Upper lobe of left lung (tissue), 6 donors: ENCODE measurements at regions not wholly inside any gene's neighbourhood (a gene's known extent, or its start where the extent isn't known, plus 50 kb on each side); places are given as distances from the start of the nearest gene placed in this dataset.

ENCODE experiments used
- ATAC-seq, 2 donors: fragments of 200-7000 bp; cut with Tn5 transposase; one replicate each; pipeline ENCODE4 v1.9.1; 2022; ENCODE audit warnings: mild to moderate bottlenecking in 2 of 2, moderate library complexity in 2 of 2; ENCODE audit not compliant: low FRiP score in 2 of 2
- DNase-seq, 2 donors: peaks; one replicate each; pipeline ENCODE4 v3.0.0-alpha.2; 2019 to 2020
- H3K27ac ChIP-seq, 4 donors: fragments of 200-600 bp; sonication (generic); one replicate each; pipeline ENCODE4 v1.5.1; 2016 to 2019
- H3K27me3 ChIP-seq, 4 donors: fragments of 200-600 bp; sonication (generic); one replicate each; pipeline ENCODE4 v1.5.1; 2017 to 2019
- H3K36me3 ChIP-seq, 4 donors: fragments of 200-600 bp; sonication (generic); one replicate each; pipeline ENCODE4 v1.5.1; 2016 to 2019
- H3K4me1 ChIP-seq, 4 donors: fragments of 200-600 bp; sonication (generic); one replicate each; pipeline ENCODE4 v1.5.1; 2018 to 2019
- H3K4me3 ChIP-seq, 4 donors: fragments of 200-600 bp; sonication (generic); one replicate each; pipeline ENCODE4 v1.5.1; 2017 to 2019; ENCODE audit warnings: mild to moderate bottlenecking in 2 of 4, moderate library complexity in 1 of 4
- H3K9me3 ChIP-seq, 4 donors: fragments of 200-600 bp; sonication (generic); one replicate each; pipeline ENCODE4 v1.5.1; 2018 to 2019
- CTCF ChIP-seq, 6 experiments: fragments of 450-650 bp in 4 of 6; fragments of 200-600 bp in 2 of 6; sonication (generic) in 2 of 6; IDR thresholded peaks; one replicate each; pipeline ENCODE4 v1.5.1; 2016 to 2019; ENCODE audit warnings: antibody characterized with exemption in 6 of 6
- EP300 ChIP-seq, 4 donors: sonication (generic); formaldehyde crosslinking; IDR thresholded peaks; one replicate each; pipeline ENCODE4 v1.5.1; 2017; ENCODE audit warnings: antibody characterized with exemption in 4 of 4, control low read depth in 2 of 4
- POLR2A ChIP-seq, 4 donors: fragments of 450-650 bp; IDR thresholded peaks; one replicate each; pipeline ENCODE4 v1.5.1; 2016 to 2017; ENCODE audit warnings: antibody characterized with exemption in 4 of 4, mild to moderate bottlenecking in 2 of 4
- POLR2AphosphoS5 ChIP-seq, 2 donors: sonication (generic); formaldehyde crosslinking; IDR thresholded peaks; one replicate each; pipeline ENCODE4 v1.5.1; 2017; ENCODE audit warnings: antibody characterized with exemption in 2 of 2
- WGBS, 2 donors: methylation state at CpG; one replicate each; pipeline ENCODE4 v1.1.5; 2017 to 2018; 5-methylcytosine and 5-hydroxymethylcytosine counted together
- donor health status: DM: no; HTN: no; CAD: no; lungs with moderate emphysema.
- donor health status: DM: no; HTN: yes; CAD: no; lungs with severe emphysema.

DNA sequence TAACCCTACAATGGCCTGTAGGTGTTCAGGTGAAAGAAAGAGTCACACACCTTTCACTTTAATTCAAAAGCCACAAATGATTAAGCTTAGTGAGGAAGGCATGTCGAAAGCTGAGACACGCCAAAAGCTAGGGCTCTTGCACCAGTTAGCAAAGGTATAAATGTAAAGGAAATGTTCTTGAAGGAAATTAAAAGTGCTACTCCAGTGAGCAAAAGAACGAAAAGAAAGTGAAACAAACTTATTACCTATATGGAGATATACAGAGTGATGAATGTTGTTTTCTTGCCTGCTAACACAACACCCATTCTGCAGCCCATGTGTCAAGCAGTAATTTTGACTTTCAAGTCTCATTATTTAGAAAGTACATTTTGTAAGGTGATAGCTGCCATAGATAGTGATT lies 254.2 kb upstream of the SLC24A2 start:
- H3K27me3 ChIP-seq: no peaks in the 10 kb centered on the region
- TF ChIP-seq EP300 (IDR thresholded peaks at IDR 0.05) (no peak), POLR2A (IDR thresholded peaks at IDR 0.05) (no peak), POLR2AphosphoS5 (IDR thresholded peaks at IDR 0.05) (no peak), CTCF (IDR thresholded peaks at IDR 0.05) (no peak)
- no peak for DNase-seq
- H3K36me3 ChIP-seq: no peaks in the 10 kb centered on the region
- ATAC-seq: no peak
- no peaks in the 10 kb centered on the region for H3K9me3 ChIP-seq
- H3K4me3 ChIP-seq: no peak overlapping the region
- no peak overlapping the region for H3K27ac ChIP-seq
- H3K4me1 ChIP-seq: peaks cover 0 to 6% (median 4%) of the 10 kb centered on the region in 4 donors
- 64 to 68% methylated on average over 3 of the region's 3 CpGs for WGBS, 2 donors

GRCh38 chr9:20042128-20042711 lies 253.4 kb upstream of the SLC24A2 start:
- Histone ChIP-seq H3K4me3 (no peak overlapping the region), H3K27ac (no peak overlapping the region), H3K36me3 (no peaks in the 10 kb centered on the region), H3K27me3 (no peaks in the 10 kb centered on the region), H3K9me3 (no peaks in the 10 kb centered on the region), H3K4me1 (peaks cover 0 to 6% (median 4%) of the 10 kb centered on the region in 4 donors)
- no peak for TF ChIP-seq POLR2A (IDR thresholded peaks at IDR 0.05)
- no peak for TF ChIP-seq POLR2AphosphoS5 (IDR thresholded peaks at IDR 0.05)
- no peak for TF ChIP-seq EP300 (IDR thresholded peaks at IDR 0.05)
- TF ChIP-seq CTCF (IDR thresholded peaks at IDR 0.05): no peak
- no peak for ATAC-seq
- no peak for DNase-seq

DNA sequence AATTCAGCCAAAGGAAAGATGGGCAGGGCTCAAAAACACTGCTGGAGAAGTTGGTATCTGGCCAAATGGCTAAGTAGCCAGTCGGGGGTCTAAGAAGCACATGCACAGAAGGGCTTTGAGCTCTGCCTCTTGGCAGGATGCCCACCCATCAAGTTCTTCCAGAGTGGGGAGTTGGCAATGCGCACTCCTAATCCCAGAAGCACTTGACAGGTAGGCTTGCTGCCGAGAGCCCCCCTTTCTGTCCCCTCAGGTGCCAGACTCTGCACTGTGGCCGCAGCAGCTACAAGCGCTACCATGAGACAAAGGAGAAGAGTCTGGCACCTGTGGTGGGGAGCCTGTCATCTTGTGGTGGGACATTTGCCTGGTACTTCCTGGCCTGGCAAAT lies 252.9 kb upstream of the SLC24A2 start:
- WGBS, 2 donors: 22 to 62% methylated on average over 1 to 5 of the region's 5 CpGs
- ATAC-seq (no peak), DNase-seq (no peak)
- TF ChIP-seq POLR2AphosphoS5 (IDR thresholded peaks at IDR 0.05) (no peak), POLR2A (IDR thresholded peaks at IDR 0.05) (no peak), EP300 (IDR thresholded peaks at IDR 0.05) (no peak), CTCF (IDR thresholded peaks at IDR 0.05) (no peak)
- H3K4me1 ChIP-seq: peaks cover 0 to 6% (median 4%) of the 10 kb centered on the region in 4 donors
- H3K4me3 ChIP-seq: no peak overlapping the region
- H3K9me3 ChIP-seq: no peaks in the 10 kb centered on the region
- H3K36me3 ChIP-seq: no peaks in the 10 kb centered on the region
- no peak overlapping the region for H3K27ac ChIP-seq
- no peaks in the 10 kb centered on the region for H3K27me3 ChIP-seq

GRCh38 chr9:20040991-20041696 lies 252.3 kb upstream of the SLC24A2 start:
- Histone ChIP-seq H3K36me3 (no peaks in the 10 kb centered on the region), H3K4me3 (no peak overlapping the region), H3K27me3 (no peaks in the 10 kb centered on the region), H3K9me3 (no peaks in the 10 kb centered on the region), H3K27ac (no peak overlapping the region), H3K4me1 (peaks cover 0 to 6% (median 4%) of the 10 kb centered on the region in 4 donors)
- ATAC-seq (no peak), DNase-seq (peak in 1 of 2 donors; percentile 58)
- WGBS, 2 donors: 60 to 77% methylated on average over 14 of the region's 14 CpGs
- no peak for TF ChIP-seq EP300 (IDR thresholded peaks at IDR 0.05)
- TF ChIP-seq CTCF (IDR thresholded peaks at IDR 0.05): no peak
- no peak for TF ChIP-seq POLR2AphosphoS5 (IDR thresholded peaks at IDR 0.05)
- TF ChIP-seq POLR2A (IDR thresholded peaks at IDR 0.05): no peak

- DNase-seq (no peak), ATAC-seq (no peak)
- H3K27ac ChIP-seq: no peak overlapping the region
- TF ChIP-seq POLR2A (IDR thresholded peaks at IDR 0.05): no peak
- TF ChIP-seq CTCF (IDR thresholded peaks at IDR 0.05): no peak
- no peak overlapping the region for H3K4me3 ChIP-seq
- 86 to 96% methylated on average over 1 of the region's 1 CpG for WGBS, 2 donors
- no peaks in the 10 kb centered on the region for H3K9me3 ChIP-seq
- peaks cover 0 to 6% (median 3%) of the 10 kb centered on the region in 4 donors for H3K4me1 ChIP-seq
- no peaks in the 10 kb centered on the region for H3K36me3 ChIP-seq
- H3K27me3 ChIP-seq: no peaks in the 10 kb centered on the region
These were observed 248.9 kb upstream of the SLC24A2 start for GRCh38 chr9:20037699-20038098.
